Peyer's patch (tissue), 4 donors: ENCODE measurements at regions not wholly inside any gene's neighbourhood (a gene's known extent, or its start where the extent isn't known, plus 50 kb on each side); places are given as distances from the start of the nearest gene placed in this dataset.
"Not testable (repeated sequence)": the region's sequence is repeated elsewhere in the genome, so short reads cannot be mapped to it uniquely, and the experiment has no call there.

ENCODE experiments used
- DNase-seq, 3 donors: peaks; one replicate each; pipeline ENCODE4 v3.0.0-alpha.2; 2017 to 2019
- H3K27ac ChIP-seq, 4 donors: fragments of 200-600 bp; sonication (generic); one replicate each; pipeline ENCODE4 v1.5.1; 2016 to 2019
- H3K27me3 ChIP-seq, 2 donors: fragments of 200-600 bp; sonication (generic); one replicate each; pipeline ENCODE4 v1.5.1; 2019
- H3K36me3 ChIP-seq, 3 donors: fragments of 200-600 bp; sonication (generic); one replicate each; pipeline ENCODE4 v1.5.1; 2016 to 2019
- H3K4me1 ChIP-seq, 4 donors: fragments of 200-600 bp; sonication (generic); one replicate each; pipeline ENCODE4 v1.5.1; 2016 to 2019
- H3K4me3 ChIP-seq, 4 donors: fragments of 200-600 bp; sonication (generic); 1 replicate in 3 of 4; 2 replicates in 1 of 4; pipeline ENCODE4 v1.5.1; 2016 to 2019; ENCODE audit warnings: mild to moderate bottlenecking in 1 of 4
- H3K9me3 ChIP-seq, 4 donors: fragments of 200-600 bp; sonication (generic); one replicate each; pipeline ENCODE4 v1.5.1; 2016 to 2019; ENCODE audit warnings: mild to moderate bottlenecking in 1 of 4
- POLR2A ChIP-seq, 2 donors: fragments of 450-650 bp; IDR thresholded peaks; one replicate each; pipeline ENCODE4 v1.5.1; 2017; ENCODE audit warnings: antibody characterized with exemption in 2 of 2, mild to moderate bottlenecking in 2 of 2, moderate library complexity in 2 of 2
- TF ChIP-seq, protein P1 (sequence below), 6 experiments: fragments of 450-650 bp in 4 of 6; fragments of 200-600 bp in 2 of 6; sonication (generic) in 1 of 6; IDR thresholded peaks; one replicate each; pipeline ENCODE4 v1.5.1; 2017 to 2019; ENCODE audit warnings: antibody characterized with exemption in 6 of 6, mild to moderate bottlenecking in 3 of 6, moderate library complexity in 1 of 6

DNA sequence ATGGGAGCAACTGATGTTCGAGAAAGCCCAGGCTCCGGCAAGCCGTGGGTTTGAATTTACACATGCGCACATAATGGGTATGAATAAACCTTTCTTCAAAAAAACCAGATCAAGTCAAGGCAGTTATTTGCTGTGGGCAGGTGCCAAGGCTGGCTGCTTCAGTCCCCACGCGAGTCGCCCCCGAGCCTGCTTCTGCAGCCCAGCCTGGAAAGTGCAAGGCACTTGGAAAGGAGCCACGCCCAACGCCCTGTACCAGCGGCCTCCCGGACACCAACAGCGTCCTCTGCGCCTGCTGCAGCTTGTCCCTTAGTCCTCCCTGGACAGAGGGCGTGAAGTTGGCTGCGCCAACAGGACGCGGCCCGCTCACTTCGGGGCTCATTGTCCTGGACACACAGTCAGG lies 68.9 kb downstream of the KLF15 start:
- H3K9me3 ChIP-seq, result no peaks in the 10 kb centered on the region
- peak in 1 of 3 donors; percentile 52 for DNase-seq
- H3K27ac ChIP-seq, result no peak overlapping the region
- peaks cover 0 to 3% of the 10 kb centered on the region in 2 donors for H3K27me3 ChIP-seq
- H3K4me3 ChIP-seq, result no peak overlapping the region
- peaks cover 0 to 13% (median 0%) of the 10 kb centered on the region in 4 donors for H3K4me1 ChIP-seq
- no peaks in the 10 kb centered on the region for H3K36me3 ChIP-seq
- TF ChIP-seq, protein P1, sequence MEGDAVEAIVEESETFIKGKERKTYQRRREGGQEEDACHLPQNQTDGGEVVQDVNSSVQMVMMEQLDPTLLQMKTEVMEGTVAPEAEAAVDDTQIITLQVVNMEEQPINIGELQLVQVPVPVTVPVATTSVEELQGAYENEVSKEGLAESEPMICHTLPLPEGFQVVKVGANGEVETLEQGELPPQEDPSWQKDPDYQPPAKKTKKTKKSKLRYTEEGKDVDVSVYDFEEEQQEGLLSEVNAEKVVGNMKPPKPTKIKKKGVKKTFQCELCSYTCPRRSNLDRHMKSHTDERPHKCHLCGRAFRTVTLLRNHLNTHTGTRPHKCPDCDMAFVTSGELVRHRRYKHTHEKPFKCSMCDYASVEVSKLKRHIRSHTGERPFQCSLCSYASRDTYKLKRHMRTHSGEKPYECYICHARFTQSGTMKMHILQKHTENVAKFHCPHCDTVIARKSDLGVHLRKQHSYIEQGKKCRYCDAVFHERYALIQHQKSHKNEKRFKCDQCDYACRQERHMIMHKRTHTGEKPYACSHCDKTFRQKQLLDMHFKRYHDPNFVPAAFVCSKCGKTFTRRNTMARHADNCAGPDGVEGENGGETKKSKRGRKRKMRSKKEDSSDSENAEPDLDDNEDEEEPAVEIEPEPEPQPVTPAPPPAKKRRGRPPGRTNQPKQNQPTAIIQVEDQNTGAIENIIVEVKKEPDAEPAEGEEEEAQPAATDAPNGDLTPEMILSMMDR (IDR thresholded peaks at IDR 0.05), result no peak
- no peak for TF ChIP-seq POLR2A (IDR thresholded peaks at IDR 0.05)

DNA sequence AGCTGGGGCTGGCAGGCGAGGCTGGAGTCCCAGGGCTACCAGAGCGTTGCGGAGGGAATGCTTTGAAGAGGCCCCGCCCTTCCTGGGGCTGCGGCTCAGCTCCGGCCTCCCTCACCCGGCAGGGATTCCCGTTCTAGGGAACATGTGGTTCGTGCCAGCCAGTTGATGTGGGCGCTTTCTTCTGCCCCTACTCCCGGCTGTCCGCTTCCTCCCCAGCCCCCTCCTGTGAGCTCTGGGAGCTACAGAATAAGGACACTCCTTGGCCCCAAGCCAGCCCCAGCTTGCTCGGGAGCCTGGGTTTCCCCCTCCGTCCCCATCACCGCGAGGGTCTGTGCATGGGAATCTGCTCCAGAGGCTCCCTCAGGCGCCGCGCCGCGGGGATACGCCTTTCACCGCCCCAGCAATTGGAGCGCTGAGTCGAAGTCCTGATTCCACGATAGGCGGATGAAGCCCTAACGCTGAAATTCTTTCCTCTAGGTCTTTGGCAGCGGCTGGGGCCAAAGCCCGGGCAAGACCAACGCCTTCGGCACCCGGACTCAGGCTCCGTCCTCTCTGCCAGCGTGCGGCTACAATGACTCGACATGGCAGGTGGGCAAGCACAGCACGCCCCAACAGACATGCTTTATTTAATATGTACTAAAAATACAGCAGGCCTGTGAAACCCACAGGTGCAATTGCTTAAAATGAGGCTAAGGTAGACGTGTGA lies 69.5 kb downstream of the KLF15 start:
- peak in 1 of 3 donors; percentile 35 for DNase-seq
- peaks cover 0 to 3% of the 10 kb centered on the region in 2 donors for H3K27me3 ChIP-seq
- peak overlapping the region in 1 of 4 donors; percentile 74 for H3K27ac ChIP-seq
- no peaks in the 10 kb centered on the region for H3K36me3 ChIP-seq
- H3K4me3 ChIP-seq, result peak overlapping the region in 2 of 4 donors; percentile 42 to 43
- peaks cover 0 to 13% (median 0%) of the 10 kb centered on the region in 4 donors for H3K4me1 ChIP-seq
- no peaks in the 10 kb centered on the region for H3K9me3 ChIP-seq
- TF ChIP-seq, protein P1 (IDR thresholded peaks at IDR 0.05), result no peak
- no peak for TF ChIP-seq POLR2A (IDR thresholded peaks at IDR 0.05)

DNA sequence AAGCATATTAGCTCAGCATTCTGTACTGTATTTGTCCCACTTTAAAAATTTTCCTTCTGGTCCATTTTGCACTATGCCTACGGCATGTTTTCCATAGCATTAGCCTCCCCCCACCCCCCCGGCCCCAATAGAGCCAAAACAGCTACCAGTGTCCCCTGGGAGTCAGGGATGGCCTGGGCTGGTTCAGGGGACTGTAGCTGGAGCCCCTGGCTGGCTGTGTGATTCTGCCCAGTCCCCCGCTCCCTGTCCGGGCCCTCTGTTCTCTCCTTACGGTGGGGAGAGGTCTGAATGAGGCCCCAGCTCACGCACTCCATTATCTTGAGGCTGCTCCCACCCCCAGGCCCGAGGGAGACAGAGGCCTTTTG lies 70.1 kb downstream of the KLF15 start:
- DNase-seq, result no peak
- Histone ChIP-seq H3K4me1 (peaks cover 0 to 13% (median 0%) of the 10 kb centered on the region in 4 donors), H3K36me3 (no peaks in the 10 kb centered on the region), H3K27me3 (peaks cover 0 to 3% of the 10 kb centered on the region in 2 donors), H3K27ac (peak overlapping the region in 1 of 4 donors; percentile 74), H3K4me3 (peak overlapping the region in 2 of 4 donors; percentile 42 to 43), H3K9me3 (no peaks in the 10 kb centered on the region)
- no peak for TF ChIP-seq POLR2A (IDR thresholded peaks at IDR 0.05)

DNA sequence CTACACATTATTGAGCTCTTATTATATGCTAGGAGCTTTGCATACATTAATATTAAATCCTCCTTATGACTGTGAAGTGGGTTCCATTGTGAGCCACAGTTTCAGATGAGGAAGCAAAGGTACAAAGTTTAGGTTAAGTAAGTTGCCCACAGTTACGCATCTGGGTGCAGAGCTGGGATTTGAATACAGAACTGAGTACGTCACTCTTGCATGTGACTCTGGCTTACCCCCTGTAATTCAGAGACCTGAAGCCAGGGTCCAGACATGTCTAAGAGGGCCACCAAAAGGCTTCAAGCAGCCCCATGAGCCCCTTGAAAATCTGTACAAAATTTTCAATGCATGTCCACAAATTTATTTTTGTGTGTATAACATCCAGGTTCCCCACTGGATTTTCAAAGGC lies 71.8 kb downstream of the KLF15 start:
- TF ChIP-seq POLR2A (IDR thresholded peaks at IDR 0.05), result no peak
- TF ChIP-seq, protein P1 (IDR thresholded peaks at IDR 0.05), result no peak
- Histone ChIP-seq H3K27me3 (peaks cover 0 to 3% of the 10 kb centered on the region in 2 donors), H3K27ac (no peak overlapping the region), H3K36me3 (no peaks in the 10 kb centered on the region), H3K4me3 (no peak overlapping the region), H3K9me3 (no peaks in the 10 kb centered on the region), H3K4me1 (peaks cover 0 to 13% (median 0%) of the 10 kb centered on the region in 4 donors)
- DNase-seq, result no peak

DNA sequence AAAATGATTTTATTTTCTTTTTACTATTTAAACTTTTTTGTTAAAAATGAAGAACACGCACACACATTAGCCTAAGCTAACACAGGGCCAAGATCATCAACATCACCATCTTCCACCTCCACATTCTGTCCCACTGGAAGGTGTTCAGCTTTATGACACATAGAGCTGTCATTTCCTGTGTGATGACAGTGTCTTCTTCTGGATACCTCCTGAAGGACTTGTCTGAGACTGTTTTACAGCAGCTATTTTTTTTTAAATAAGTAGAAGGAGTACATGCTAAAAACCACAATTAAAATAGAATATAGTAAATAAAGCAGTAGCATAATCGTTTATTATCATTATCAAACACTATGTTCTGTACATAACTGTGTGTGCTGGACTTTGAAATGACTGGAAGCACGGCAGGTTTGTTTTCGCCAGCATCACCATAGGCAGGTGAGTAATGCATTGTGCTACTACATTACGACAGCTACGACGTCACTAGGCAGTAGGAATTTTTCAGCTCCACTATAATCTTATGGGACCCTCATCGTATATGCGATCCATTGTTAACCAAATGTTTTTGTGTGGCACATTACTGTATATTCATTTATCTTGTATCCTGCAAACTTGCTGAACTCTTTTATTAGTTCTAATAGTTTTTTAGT lies 72.8 kb downstream of the KLF15 start:
- no peaks in the 10 kb centered on the region for H3K36me3 ChIP-seq
- no peak for TF ChIP-seq POLR2A (IDR thresholded peaks at IDR 0.05)
- TF ChIP-seq, protein P1 (IDR thresholded peaks at IDR 0.05), result no peak
- peaks cover 0 to 13% (median 0%) of the 10 kb centered on the region in 4 donors for H3K4me1 ChIP-seq
- no peaks in the 10 kb centered on the region for H3K9me3 ChIP-seq
- H3K4me3 ChIP-seq, result no peak overlapping the region
- no peak for DNase-seq
- peaks cover 0 to 3% of the 10 kb centered on the region in 2 donors for H3K27me3 ChIP-seq
- H3K27ac ChIP-seq, result no peak overlapping the region

DNA sequence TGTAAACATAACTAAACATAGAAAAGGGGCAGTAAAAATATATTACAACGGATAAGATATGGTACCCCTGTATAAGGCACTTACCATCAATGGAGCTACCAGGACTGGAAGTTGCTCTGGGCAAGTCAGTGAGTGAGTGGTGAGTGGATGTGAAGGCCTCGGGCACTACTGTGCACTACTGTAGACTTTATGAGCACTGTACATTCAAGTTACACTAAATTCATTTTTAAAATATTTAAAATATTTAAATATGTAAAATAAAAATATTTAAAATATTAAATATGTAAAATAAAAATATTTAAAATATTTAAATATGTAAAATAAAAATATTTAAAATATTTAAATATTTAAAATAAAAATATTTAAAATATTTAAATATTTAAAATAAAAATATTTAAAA lies 73.6 kb downstream of the KLF15 start:
- not testable (repeated sequence) for H3K27ac ChIP-seq, H3K9me3 ChIP-seq, DNase-seq, H3K27me3 ChIP-seq, H3K36me3 ChIP-seq, H3K4me3 ChIP-seq
- H3K4me1 ChIP-seq, result peaks cover 0 to 13% (median 0%) of the 10 kb centered on the region in 4 donors
